Stomach (tissue), 4 donors: ENCODE measurements at regions not wholly inside any gene's neighbourhood (a gene's known extent, or its start where the extent isn't known, plus 50 kb on each side); places are given as distances from the start of the nearest gene placed in this dataset.

ENCODE experiments used
- CTCF ChIP-seq, 7 experiments: fragments of 450-650 bp in 4 of 7; fragments of 200-600 bp in 3 of 7; sonication (generic) in 3 of 7; IDR thresholded peaks; one replicate each; pipeline ENCODE4 v1.5.1; 2016 to 2019; ENCODE audit warnings: antibody characterized with exemption in 7 of 7, control low read depth in 2 of 7, mild to moderate bottlenecking in 1 of 7
- POLR2AphosphoS5 ChIP-seq, 3 donors: sonication (generic); formaldehyde crosslinking; IDR thresholded peaks; one replicate each; pipeline ENCODE4 v1.6.1; 2016; ENCODE audit warnings: antibody characterized with exemption in 3 of 3

GRCh38 chr9:28365728-28366127 is 792.4 kb upstream of the C9orf72 start:
- no peak for TF ChIP-seq CTCF (IDR thresholded peaks at IDR 0.05)
- TF ChIP-seq POLR2AphosphoS5 (IDR thresholded peaks at IDR 0.05), result no peak
